ENCODE measurements at regions not wholly inside any gene's neighbourhood (a gene's known extent, or its start where the extent isn't known, plus 50 kb on each side); places are given as distances from the start of the nearest gene placed in this dataset.

DNA sequence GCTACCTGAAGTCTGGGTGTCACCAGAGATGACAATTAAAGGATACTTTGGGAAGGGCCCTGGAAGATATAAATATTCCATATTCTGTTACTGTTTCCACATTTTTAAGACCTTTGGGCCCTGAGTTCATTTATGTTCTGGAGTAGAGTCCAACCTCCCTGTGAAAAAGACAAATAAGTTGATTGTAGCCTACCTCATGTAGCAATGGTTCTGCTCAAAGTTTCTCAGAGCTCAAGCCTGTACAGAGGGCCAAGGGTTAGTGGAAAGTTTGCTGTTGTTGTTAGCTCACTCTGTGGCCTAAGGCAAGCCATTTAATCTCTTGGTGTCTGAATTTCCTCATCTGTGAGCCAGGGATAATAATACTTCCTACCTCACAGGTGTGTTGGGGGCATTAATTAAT is 284.7 kb upstream of the DDHD1 start:
- TF ChIP-seq, protein P1, sequence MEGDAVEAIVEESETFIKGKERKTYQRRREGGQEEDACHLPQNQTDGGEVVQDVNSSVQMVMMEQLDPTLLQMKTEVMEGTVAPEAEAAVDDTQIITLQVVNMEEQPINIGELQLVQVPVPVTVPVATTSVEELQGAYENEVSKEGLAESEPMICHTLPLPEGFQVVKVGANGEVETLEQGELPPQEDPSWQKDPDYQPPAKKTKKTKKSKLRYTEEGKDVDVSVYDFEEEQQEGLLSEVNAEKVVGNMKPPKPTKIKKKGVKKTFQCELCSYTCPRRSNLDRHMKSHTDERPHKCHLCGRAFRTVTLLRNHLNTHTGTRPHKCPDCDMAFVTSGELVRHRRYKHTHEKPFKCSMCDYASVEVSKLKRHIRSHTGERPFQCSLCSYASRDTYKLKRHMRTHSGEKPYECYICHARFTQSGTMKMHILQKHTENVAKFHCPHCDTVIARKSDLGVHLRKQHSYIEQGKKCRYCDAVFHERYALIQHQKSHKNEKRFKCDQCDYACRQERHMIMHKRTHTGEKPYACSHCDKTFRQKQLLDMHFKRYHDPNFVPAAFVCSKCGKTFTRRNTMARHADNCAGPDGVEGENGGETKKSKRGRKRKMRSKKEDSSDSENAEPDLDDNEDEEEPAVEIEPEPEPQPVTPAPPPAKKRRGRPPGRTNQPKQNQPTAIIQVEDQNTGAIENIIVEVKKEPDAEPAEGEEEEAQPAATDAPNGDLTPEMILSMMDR (IDR thresholded peaks at IDR 0.05), result no peak
- no peak for TF ChIP-seq EZH2 (IDR thresholded peaks at IDR 0.05; ENCODE audit: borderline replicate concordance, insufficient read depth, low read depth, low read length, poor library complexity, severe bottlenecking)

Data from B cell (primary cell).